NB4 (cell line): ENCODE measurements at regions not wholly inside any gene's neighbourhood (a gene's known extent, or its start where the extent isn't known, plus 50 kb on each side); places are given as distances from the start of the nearest gene placed in this dataset.
"Not testable (repeated sequence)": the region's sequence is repeated elsewhere in the genome, so short reads cannot be mapped to it uniquely, and the experiment has no call there.

Source experiments
- DNase-seq: peaks from one replicate; pipeline ENCODE4 v3.0.0; 2010; ENCODE audit warnings: low read depth
- H3K4me3 ChIP-seq: one replicate; pipeline ENCODE4 v1.5.1; 2011; ENCODE audit warnings: mild to moderate bottlenecking, low read depth, low read length, moderate library complexity
- CTCF ChIP-seq: IDR thresholded peaks from one replicate; pipeline ENCODE4 v1.5.1; 2012; ENCODE audit warnings: low read depth, low read length
- MAX ChIP-seq: IDR thresholded peaks from 2 replicates; pipeline ENCODE4 v1.6.1; 2011; ENCODE audit warnings: low read depth, low read length
- MYC ChIP-seq: IDR thresholded peaks from 2 replicates; pipeline ENCODE4 v1.6.1; 2011; ENCODE audit warnings: low read depth, low read length
- POLR2A ChIP-seq: IDR thresholded peaks from 2 replicates; pipeline ENCODE4 v1.6.1; 2011; ENCODE audit warnings: mild to moderate bottlenecking; ENCODE audit not compliant: insufficient read length; ENCODE audit errors: extremely low read depth

- no peak for DNase-seq
- H3K4me3 ChIP-seq = no peak overlapping the region
- no peak for TF ChIP-seq MAX
These were observed 403.2 kb upstream of the MGMT start for GRCh38 chr10:129063877-129064276.

DNA sequence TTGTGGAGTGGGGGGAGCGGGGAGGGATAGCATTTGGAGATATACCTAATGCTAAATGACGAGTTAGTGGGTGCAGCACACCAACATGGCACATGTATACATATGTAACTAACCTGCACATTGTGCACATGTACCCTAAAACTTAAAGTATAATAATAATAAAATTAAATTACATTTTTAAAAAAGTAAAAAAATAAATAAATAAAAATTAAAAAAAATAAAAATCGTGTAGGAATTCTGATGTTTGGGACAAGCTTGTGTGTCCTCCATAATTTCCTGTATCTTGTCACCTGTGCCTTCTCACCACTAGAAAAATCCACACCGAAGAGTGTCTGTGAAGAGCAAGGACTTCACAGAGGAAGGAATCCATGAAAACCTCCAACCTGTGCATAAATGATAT, 400.5 kb upstream of the MGMT start:
- not testable (repeated sequence) for DNase-seq, H3K4me3 ChIP-seq

DNA sequence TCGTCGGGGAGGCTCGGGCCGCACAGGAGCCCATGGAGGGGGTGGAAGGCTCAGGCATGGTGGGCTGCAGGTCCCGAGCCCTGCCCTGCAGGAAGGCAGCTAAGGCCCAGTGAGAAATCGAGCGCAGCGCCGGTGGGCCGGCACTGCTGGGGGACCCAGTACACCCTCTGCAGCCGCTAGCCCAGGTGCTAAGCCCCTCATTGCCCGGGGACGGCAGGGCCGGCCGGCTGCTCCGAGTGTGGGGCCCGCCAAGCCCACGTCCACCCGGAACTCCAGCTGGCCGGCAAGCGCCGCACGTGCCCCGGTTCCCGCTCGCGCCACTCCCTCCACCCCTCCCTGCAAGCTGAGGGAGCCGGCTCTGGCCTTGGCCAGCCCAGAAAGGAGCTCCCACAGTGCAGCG, 395.6 kb upstream of the MGMT start:
- not testable (repeated sequence) for H3K4me3 ChIP-seq, DNase-seq

- H3K4me3 ChIP-seq = no peak overlapping the region
- no peak for DNase-seq
- TF ChIP-seq CTCF (no peak), POLR2A (no peak), MYC (no peak), MAX (no peak)
These were observed 392.1 kb upstream of the MGMT start for GRCh38 chr10:129074939-129075338.

- no peak for DNase-seq
- TF ChIP-seq CTCF (no peak), POLR2A (no peak), MAX (no peak)
These were observed 391.5 kb upstream of the MGMT start for GRCh38 chr10:129075508-129075907.

GRCh38 chr10:129075927-129076326, 391.1 kb upstream of the MGMT start:
- no peak for DNase-seq
- TF ChIP-seq POLR2A (no peak), MAX (no peak), CTCF (no peak), MYC (no peak)
- H3K4me3 ChIP-seq = no peak overlapping the region

More at GRCh38 chr10:129075508-129075907, 391.5 kb upstream of the MGMT start:
- no peak overlapping the region for H3K4me3 ChIP-seq

DNA sequence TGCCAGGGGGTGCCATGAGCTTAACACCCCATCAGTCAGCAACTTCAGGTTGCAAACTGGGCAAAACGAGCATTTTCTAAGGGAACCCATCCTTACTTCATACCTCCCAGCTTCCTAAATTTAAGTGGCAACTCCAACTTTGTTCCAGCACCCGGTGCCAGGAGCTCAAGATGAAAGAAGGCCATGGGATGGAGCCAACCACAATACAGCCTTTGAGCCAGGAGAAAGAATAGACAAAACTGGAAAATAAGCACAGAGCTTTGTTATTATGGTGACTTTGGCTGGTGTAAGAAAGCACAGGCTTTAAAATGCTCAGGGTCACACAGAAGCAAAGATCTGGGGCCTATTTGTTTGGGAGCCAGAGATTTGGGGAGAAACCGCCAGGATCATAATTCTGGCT, 388.7 kb upstream of the MGMT start:
- TF ChIP-seq MYC (no peak), MAX (no peak), CTCF (no peak), POLR2A (no peak)

DNA sequence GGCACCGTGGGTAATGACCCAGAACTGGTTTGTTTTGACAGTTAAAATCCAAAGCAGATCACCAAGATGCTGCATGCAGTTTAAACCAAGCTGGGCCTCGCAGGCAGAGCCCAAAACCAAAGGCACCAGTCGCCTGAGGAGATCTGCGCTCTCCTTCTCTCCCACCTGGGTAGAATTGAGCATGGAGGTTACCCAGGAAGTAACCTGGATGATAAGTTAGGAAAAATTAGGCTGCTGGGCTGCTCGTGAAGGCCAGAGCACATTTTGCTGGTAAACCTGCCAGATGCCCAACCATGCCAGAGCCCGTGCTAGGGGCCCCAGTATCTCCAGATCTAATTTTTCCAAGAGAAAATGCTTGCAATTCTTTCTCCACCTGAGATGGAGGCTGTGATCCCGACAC, 388.3 kb upstream of the MGMT start:
- TF ChIP-seq POLR2A = no peak
- no peak for TF ChIP-seq CTCF
- no peak for TF ChIP-seq MAX
- TF ChIP-seq MYC = no peak

More for the DNA sequence above, 388.7 kb upstream of the MGMT start:
- H3K4me3 ChIP-seq = no peak overlapping the region
- DNase-seq = no peak

More for the DNA sequence above, 388.3 kb upstream of the MGMT start:
- no peak overlapping the region for H3K4me3 ChIP-seq
- DNase-seq = no peak
